HCT116 (cell line): ENCODE measurements at regions not wholly inside any gene's neighbourhood (a gene's known extent, or its start where the extent isn't known, plus 50 kb on each side); places are given as distances from the start of the nearest gene placed in this dataset.

Experiments used
- ATAC-seq: fragments of 200-7000 bp; cut with Tn5 transposase; 2 replicates; pipeline ENCODE4 v1.9.1; 2020; ENCODE audit warnings: mild to moderate bottlenecking, moderate library complexity
- BruUV-seq: library from RNA; stranded (reverse); fragments of 400-500 nt; replicated peaks from 2 replicates; lab custom pipeline; 2021; lab: Mats Ljungman, UMichigan
- CTCF ChIA-PET: fragments of 300-600 bp; sonication (Branson Sonifier 250); formaldehyde crosslinking; loops from one replicate; lab custom pipeline; 2021; ENCODE audit warnings: antibody characterized with exemption; lab: Charles Lee
- POLR2A ChIA-PET: fragments of 300-600, 350-600 bp; sonication (Branson Sonifier 250); formaldehyde crosslinking; loops from one replicate; lab custom pipeline; 2021; ENCODE audit warnings: antibody characterized with exemption; lab: Charles Lee
- RAD21 ChIA-PET, 2 experiments: fragments of 300-600 bp; sonication (Branson Sonifier 250); formaldehyde crosslinking; loops; one replicate each; lab custom pipeline; 2023; ENCODE audit warnings: low total read pairs in 2 of 2; ENCODE audit not compliant: uncharacterized antibody in 2 of 2, unreplicated experiment in 2 of 2, low non-redundant PET in 1 of 2; lab: Charles Lee
- DNase-seq: peaks from one replicate; pipeline ENCODE4 v3.0.0-alpha.2; 2010; ENCODE audit warnings: low read depth, low spot score
- H2AFZ ChIP-seq: fragments of 200-600 bp; shearing (Covaris generic), sonication (generic); 2 replicates; pipeline ENCODE4 v1.6.1; 2017; ENCODE audit warnings: low read depth, mixed run types, mixed read lengths, antibody characterized with exemption, low read length; ENCODE audit not compliant: poor library complexity, severe bottlenecking
- H3K27ac ChIP-seq: 2 replicates; pipeline ENCODE4 v1.5.1; 2012; ENCODE audit warnings: low read depth, low read length
- H3K27me3 ChIP-seq: fragments of 200-600 bp; sonication (generic); 2 replicates; pipeline ENCODE4 v1.6.1; 2016; ENCODE audit warnings: mixed run types, low read length, mixed read lengths; ENCODE audit not compliant: insufficient read depth
- H3K36me3 ChIP-seq, 2 experiments: fragments of 200-500 bp in 1 of 2; fragments of 200-600 bp in 1 of 2; sonication (Bioruptor generic) in 1 of 2; sonication (generic) in 1 of 2; 2 replicates each; pipeline versions ENCODE4 v1.5.1 to v1.6.1; 2014 to 2016; ENCODE audit warnings: low read length in 2 of 2, inconsistent platforms in 1 of 2, mixed read lengths in 1 of 2, mixed run types in 1 of 2; ENCODE audit not compliant: insufficient read depth in 2 of 2, control insufficient read depth in 1 of 2
- H3K4me1 ChIP-seq, 2 experiments: fragments of 200-600 bp in 1 of 2; sonication (generic) in 1 of 2; 2 replicates each; pipeline versions ENCODE4 v1.5.1 to v1.6.1; 2012 to 2017; ENCODE audit warnings: low read length in 2 of 2, inconsistent platforms in 1 of 2, mild to moderate bottlenecking in 1 of 2, mixed read lengths in 1 of 2, mixed run types in 1 of 2, moderate library complexity in 1 of 2; ENCODE audit not compliant: insufficient read depth in 2 of 2, control insufficient read depth in 1 of 2
- H3K4me2 ChIP-seq: fragments of 200-600 bp; sonication (generic); 2 replicates; pipeline ENCODE4 v1.6.1; 2017; ENCODE audit warnings: mixed run types, low read length, mixed read lengths
- H3K4me3 ChIP-seq, 2 experiments: fragments of 200-600 bp in 1 of 2; sonication (generic) in 1 of 2; replicated peaks in 1 of 2; 2 replicates each; pipeline ENCODE4 v1.5.1; 2011 to 2016; ENCODE audit warnings: low read length in 2 of 2, control low read depth in 1 of 2, low read depth in 1 of 2, mild to moderate bottlenecking in 1 of 2, mixed read lengths in 1 of 2, mixed run types in 1 of 2
- H3K79me2 ChIP-seq: fragments of 200-600 bp; sonication (generic); 2 replicates; pipeline ENCODE4 v1.6.1; 2017; ENCODE audit warnings: mild to moderate bottlenecking, mixed run types, low read length, moderate library complexity, mixed read lengths; ENCODE audit not compliant: insufficient read depth
- H3K9ac ChIP-seq: fragments of 200-600 bp; sonication (generic); 2 replicates; pipeline ENCODE4 v1.6.1; 2016; ENCODE audit warnings: low read length, mixed read lengths
- H3K9me2 ChIP-seq: fragments of 200-600 bp; sonication (generic), shearing (Covaris generic); 2 replicates; pipeline ENCODE4 v1.6.1; 2017; ENCODE audit warnings: mixed run types, mild to moderate bottlenecking, moderate library complexity; ENCODE audit not compliant: insufficient read depth
- H3K9me3 ChIP-seq, 2 experiments: fragments of 200-500 bp in 1 of 2; fragments of 200-600 bp in 1 of 2; sonication (Bioruptor generic) in 1 of 2; sonication (generic) in 1 of 2; 2 replicates each; pipeline ENCODE4 v1.6.1; 2014 to 2017; ENCODE audit warnings: low read length in 2 of 2, mixed read lengths in 2 of 2, inconsistent platforms in 1 of 2, low read depth in 1 of 2, mild to moderate bottlenecking in 1 of 2, mixed run types in 1 of 2, moderate library complexity in 1 of 2; ENCODE audit not compliant: control insufficient read depth in 1 of 2, insufficient read depth in 1 of 2
- H4K20me1 ChIP-seq: fragments of 200-600 bp; sonication (generic), shearing (Covaris generic); 2 replicates; pipeline ENCODE4 v1.6.1; 2017; ENCODE audit warnings: mixed run types, mild to moderate bottlenecking, moderate library complexity; ENCODE audit not compliant: insufficient read depth
- ATF3 ChIP-seq: IDR thresholded peaks from 2 replicates; pipeline ENCODE4 v1.6.1; 2012
- CTCF ChIP-seq, 3 experiments: fragments of 200-600 bp in 1 of 3; sonication (generic) in 1 of 3; IDR thresholded peaks in 2 of 3; conservative IDR thresholded peaks in 1 of 3; 2 replicates each; pipeline ENCODE4 v1.5.1; 2012 to 2017; ENCODE audit warnings: low read depth in 2 of 3, low read length in 2 of 3, antibody characterized with exemption in 1 of 3, borderline replicate concordance in 1 of 3, control low read depth in 1 of 3, mild to moderate bottlenecking in 1 of 3, mixed read lengths in 1 of 3, mixed run types in 1 of 3, moderate library complexity in 1 of 3; ENCODE audit not compliant: insufficient read depth in 1 of 3
- EGR1 ChIP-seq: IDR thresholded peaks from 2 replicates; pipeline ENCODE4 v1.6.1; 2012; ENCODE audit warnings: low read depth
- EZH2 ChIP-seq: fragments of 200-600 bp; sonication (generic); IDR thresholded peaks from 2 replicates; pipeline ENCODE4 v1.6.1; 2017; ENCODE audit warnings: antibody characterized with exemption, mixed run types
- FOSL1 ChIP-seq: IDR thresholded peaks from 2 replicates; pipeline ENCODE4 v1.6.1; 2012; ENCODE audit warnings: low read depth
- MAX ChIP-seq: IDR thresholded peaks from 2 replicates; pipeline ENCODE4 v1.6.1; 2012
- POLR2A ChIP-seq: IDR thresholded peaks from 2 replicates; pipeline ENCODE4 v1.7.0; 2011; ENCODE audit warnings: borderline replicate concordance; ENCODE audit not compliant: insufficient read depth, insufficient read length; ENCODE audit errors: extremely low read depth
- REST ChIP-seq: IDR thresholded peaks from 2 replicates; pipeline ENCODE4 v1.6.1; 2012; ENCODE audit warnings: low read depth
- SRF ChIP-seq: IDR thresholded peaks from 2 replicates; pipeline ENCODE4 v1.6.1; 2012; ENCODE audit warnings: low read depth
- intact Hi-C: fragments of 100-400 bp; cut with micrococcal nuclease; formaldehyde crosslinking; loops from 2 replicates; pipeline ENCODE4 v1.10.0; 2022

GRCh38 chr5:52665559-52665958 is 122.2 kb upstream of the ITGA1 start:
- no peak for ATAC-seq
- CTCF ChIA-PET, result no interaction called here
- H2AFZ ChIP-seq, result no peak overlapping the region

More at GRCh38 chr5:52665559-52665958, 122.2 kb upstream of the ITGA1 start:
- ChIA-PET POLR2A (interaction anchor here (0.6 kb wide), 1 partner anchor 320 kb away, joined by 3 read pairs; no protein-coding TSS in a partner anchor), RAD21 (no interaction called here)
- H3K9ac ChIP-seq, result no peak overlapping the region
- TF ChIP-seq CTCF (IDR thresholded peaks at IDR 0.05 in 2 of 3, conservative IDR thresholded peaks at IDR 0.05 in 1 of 3; ENCODE audit: borderline replicate concordance in 1 of 3, insufficient read depth in 1 of 3, low read depth in 2 of 3, low read length in 2 of 3) (no peak), REST (no peak), EZH2 (no peak), ATF3 (no peak), EGR1 (no peak), MAX (no peak), SRF (no peak), FOSL1 (no peak), POLR2A (no peak)
- TF ChIP-seq, all 23 proteins: peak for 0
- intact Hi-C loops, result no loop called here
- Histone ChIP-seq H3K9me2 (no peaks in the 10 kb centered on the region), H3K9me3 (no peaks in the 10 kb centered on the region), H3K4me1 (no peaks in the 10 kb centered on the region), H4K20me1 (no peaks in the 10 kb centered on the region), H3K27me3 (no peaks in the 10 kb centered on the region), H3K27ac (no peak overlapping the region), H3K4me3 (no peak overlapping the region), H3K4me2 (no peak overlapping the region), H3K36me3 (no peaks in the 10 kb centered on the region), H3K79me2 (no peaks in the 10 kb centered on the region)
- BruUV-seq, result no TSS peak
- no peak for DNase-seq
